ENCODE measurements at regions not wholly inside any gene's neighbourhood (a gene's known extent, or its start where the extent isn't known, plus 50 kb on each side); places are given as distances from the start of the nearest gene placed in this dataset.

DNA sequence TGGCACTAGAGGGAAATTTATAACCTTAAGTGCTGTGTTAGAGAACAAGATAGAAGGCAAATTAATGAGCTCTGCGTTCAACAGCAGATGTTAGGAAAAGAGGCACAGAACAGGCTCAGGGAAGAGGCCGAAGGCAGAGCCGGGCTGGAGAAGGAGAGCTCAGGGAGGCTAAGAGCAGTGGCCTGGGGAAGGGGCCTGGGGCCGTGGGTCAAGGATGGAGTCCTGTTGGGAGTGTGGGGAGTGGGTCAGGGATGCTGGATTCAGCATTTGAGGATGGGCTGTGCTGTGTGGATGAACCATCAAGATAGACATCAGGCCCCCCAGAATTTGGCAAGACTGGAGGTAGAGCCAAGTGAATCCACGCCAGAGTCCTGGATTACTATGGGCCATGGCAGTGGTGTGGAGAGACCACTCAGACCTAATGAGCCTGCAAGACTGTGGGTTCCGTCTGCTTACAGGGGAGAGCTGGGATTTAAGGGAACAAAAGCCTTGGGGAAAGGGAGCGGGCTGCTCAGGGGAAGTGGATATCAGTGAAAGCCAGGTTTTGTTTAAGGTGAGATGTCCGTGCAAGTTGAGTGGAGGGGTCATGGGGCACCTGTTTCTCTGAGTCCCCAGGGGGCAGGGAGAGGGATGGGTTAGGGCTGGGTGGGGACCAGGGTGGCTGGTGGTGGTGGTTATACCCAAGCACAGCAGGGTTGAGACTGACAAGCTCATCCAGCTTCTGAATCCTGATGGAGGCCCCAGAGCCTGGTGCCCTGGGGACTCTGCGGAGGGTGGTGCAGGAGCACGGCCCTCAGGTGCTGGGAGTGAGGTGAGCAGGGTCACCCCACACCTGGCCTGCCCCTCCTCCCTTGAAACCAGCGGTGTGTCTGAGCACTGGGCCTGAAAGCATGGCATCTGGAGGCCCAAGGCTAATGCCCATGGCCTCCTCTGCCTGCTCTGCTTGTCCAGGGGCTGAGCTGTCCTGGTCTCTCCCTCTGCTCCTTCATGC, 101.7 kb downstream of the BMS1 start:
- DNase-seq (ENCODE audit: low read depth), result no peak
- H3K4me3 ChIP-seq (replicated peaks; ENCODE audit: low read depth, low read length), result no peak overlapping the region
- TF ChIP-seq, protein P1, sequence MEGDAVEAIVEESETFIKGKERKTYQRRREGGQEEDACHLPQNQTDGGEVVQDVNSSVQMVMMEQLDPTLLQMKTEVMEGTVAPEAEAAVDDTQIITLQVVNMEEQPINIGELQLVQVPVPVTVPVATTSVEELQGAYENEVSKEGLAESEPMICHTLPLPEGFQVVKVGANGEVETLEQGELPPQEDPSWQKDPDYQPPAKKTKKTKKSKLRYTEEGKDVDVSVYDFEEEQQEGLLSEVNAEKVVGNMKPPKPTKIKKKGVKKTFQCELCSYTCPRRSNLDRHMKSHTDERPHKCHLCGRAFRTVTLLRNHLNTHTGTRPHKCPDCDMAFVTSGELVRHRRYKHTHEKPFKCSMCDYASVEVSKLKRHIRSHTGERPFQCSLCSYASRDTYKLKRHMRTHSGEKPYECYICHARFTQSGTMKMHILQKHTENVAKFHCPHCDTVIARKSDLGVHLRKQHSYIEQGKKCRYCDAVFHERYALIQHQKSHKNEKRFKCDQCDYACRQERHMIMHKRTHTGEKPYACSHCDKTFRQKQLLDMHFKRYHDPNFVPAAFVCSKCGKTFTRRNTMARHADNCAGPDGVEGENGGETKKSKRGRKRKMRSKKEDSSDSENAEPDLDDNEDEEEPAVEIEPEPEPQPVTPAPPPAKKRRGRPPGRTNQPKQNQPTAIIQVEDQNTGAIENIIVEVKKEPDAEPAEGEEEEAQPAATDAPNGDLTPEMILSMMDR (IDR thresholded peaks at IDR 0.05; ENCODE audit: low read length, missing control alignments), result no peak

- TF ChIP-seq, protein P1 (IDR thresholded peaks at IDR 0.05; ENCODE audit: low read length, missing control alignments), result no peak
- no peak for DNase-seq (ENCODE audit: low read depth)
- no peak overlapping the region for H3K4me3 ChIP-seq (replicated peaks; ENCODE audit: low read depth, low read length)
These were observed 103.1 kb downstream of the BMS1 start for GRCh38 chr10:42885491-42886270.

DNA sequence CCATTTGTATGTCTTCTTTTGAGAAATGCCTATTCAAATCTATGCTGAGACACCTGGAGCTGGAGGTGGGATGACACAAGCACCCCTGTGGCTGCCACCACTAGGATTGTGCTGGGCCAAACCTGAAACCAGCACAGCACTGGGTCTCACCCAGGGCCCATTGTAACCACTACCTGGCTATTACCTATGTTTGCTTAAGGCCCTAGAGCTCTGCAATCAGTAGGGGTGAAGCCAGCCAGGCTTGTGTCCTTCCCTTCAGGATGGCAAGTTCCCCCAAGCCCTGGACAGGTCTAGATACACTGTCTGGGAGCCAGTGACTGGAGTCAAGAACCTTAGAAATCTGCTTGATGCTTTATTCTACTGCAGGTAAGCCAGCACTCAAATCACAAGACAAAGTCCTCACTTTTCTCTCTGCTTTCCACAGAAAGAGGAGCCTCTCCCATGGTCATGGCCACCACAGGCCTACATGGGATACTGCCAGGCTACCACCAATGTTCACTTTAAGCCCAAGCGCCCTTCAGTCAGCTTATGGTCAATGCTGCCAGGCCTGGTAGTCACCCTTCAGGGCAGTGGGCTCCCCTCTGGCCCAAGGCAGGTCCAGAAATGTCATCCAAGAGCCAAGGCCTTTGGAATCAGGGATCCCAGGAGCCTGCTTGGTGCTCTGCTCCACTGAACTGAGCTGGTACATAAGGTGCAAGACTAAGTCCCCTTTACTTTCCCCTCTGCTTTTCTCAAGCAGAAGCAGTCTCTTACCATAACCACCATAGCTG, 105.3 kb downstream of the BMS1 start:
- no peak overlapping the region for H3K4me3 ChIP-seq (replicated peaks; ENCODE audit: low read depth, low read length)
- no peak for DNase-seq (ENCODE audit: low read depth)
- TF ChIP-seq, protein P1 (IDR thresholded peaks at IDR 0.05; ENCODE audit: low read length, missing control alignments), result no peak

DNA sequence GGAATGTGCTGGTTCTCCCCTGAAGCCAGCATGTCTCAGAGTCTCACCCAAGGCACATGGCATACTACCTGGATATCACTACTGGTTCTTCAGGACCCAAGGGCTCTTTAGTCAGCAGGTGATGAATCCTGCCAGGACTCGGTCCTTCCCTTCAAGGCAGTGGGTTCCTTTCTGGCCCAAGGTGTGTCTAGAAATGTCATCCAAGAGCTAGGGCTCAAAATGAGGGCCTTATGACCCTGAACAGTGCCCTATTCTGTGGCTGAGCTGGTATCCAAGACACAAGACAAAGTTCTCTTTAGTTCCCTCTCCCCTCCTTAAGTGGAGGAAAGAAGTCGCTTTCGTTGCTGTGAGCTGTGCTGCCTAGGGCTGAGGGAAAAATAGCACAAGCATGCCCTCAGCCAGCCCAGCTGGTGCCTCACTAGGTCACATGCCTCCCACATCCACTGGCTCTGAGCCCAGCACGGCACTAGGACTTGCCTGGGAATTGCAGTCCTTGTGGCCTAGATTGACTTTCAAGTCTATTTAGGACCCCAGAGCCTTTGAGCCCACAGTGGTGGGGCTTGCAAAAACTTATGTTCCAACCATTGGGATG, 106.0 kb downstream of the BMS1 start:
- peak; percentile 10 for DNase-seq (ENCODE audit: low read depth)
- H3K4me3 ChIP-seq (replicated peaks; ENCODE audit: low read depth, low read length), result no peak overlapping the region
- TF ChIP-seq, protein P1 (IDR thresholded peaks at IDR 0.05; ENCODE audit: low read length, missing control alignments), result no peak

GRCh38 chr10:42896735-42897134, 114.1 kb downstream of the BMS1 start:
- H3K4me3 ChIP-seq (replicated peaks; ENCODE audit: low read depth, low read length), result no peak overlapping the region
- TF ChIP-seq, protein P1 (IDR thresholded peaks at IDR 0.05; ENCODE audit: low read length, missing control alignments), result no peak
- DNase-seq (ENCODE audit: low read depth), result no peak

Measured in fibroblast of pulmonary artery (primary cell).